Testis (tissue), 2 donors: ENCODE measurements at regions not wholly inside any gene's neighbourhood (a gene's known extent, or its start where the extent isn't known, plus 50 kb on each side); places are given as distances from the start of the nearest gene placed in this dataset.

Experiments used
- CTCF ChIP-seq, 3 experiments: fragments of 450-650 bp in 2 of 3; fragments of 200-600 bp in 1 of 3; sonication (generic) in 1 of 3; IDR thresholded peaks; one replicate each; pipeline ENCODE4 v1.5.1; 2016 to 2019; ENCODE audit warnings: antibody characterized with exemption in 3 of 3, mild to moderate bottlenecking in 2 of 3, moderate library complexity in 1 of 3
- POLR2A ChIP-seq: fragments of 450-650 bp; IDR thresholded peaks from one replicate; pipeline ENCODE4 v1.6.1; 2017; ENCODE audit warnings: antibody characterized with exemption, mild to moderate bottlenecking, moderate library complexity

- no peak for TF ChIP-seq CTCF (IDR thresholded peaks at IDR 0.05)
- TF ChIP-seq POLR2A: no peak
Observed at GRCh38 chr14:25178255-25178654, 128.3 kb upstream of the STXBP6 start.
